ENCODE measurements at regions not wholly inside any gene's neighbourhood (a gene's known extent, or its start where the extent isn't known, plus 50 kb on each side); places are given as distances from the start of the nearest gene placed in this dataset.
A peak's percentile ranks its signal among the peaks of the same experiment; 100 is the strongest.

GRCh38 chr5:7010591-7010990 lies 297.4 kb downstream of the TENT4A start:
- TF ChIP-seq REST (IDR thresholded peaks at IDR 0.05; ENCODE audit: insufficient read depth in 1 of 2, low read depth in 2 of 2, low read length in 2 of 2): peak in 1 of 2 experiments; percentile 84; a peak in 1 of 4 replicates
- no peak for TF ChIP-seq FOXP2 (optimal IDR thresholded peaks at IDR 0.05; ENCODE audit: borderline replicate concordance, extremely low read depth, extremely low read length, insufficient read depth)

- TF ChIP-seq POLR2AphosphoS5 (IDR thresholded peaks at IDR 0.05; ENCODE audit: low read depth, low read length) (no peak), REST (IDR thresholded peaks at IDR 0.05; ENCODE audit: insufficient read depth in 1 of 2, low read depth in 2 of 2, low read length in 2 of 2) (no peak), SIN3A (IDR thresholded peaks at IDR 0.05; ENCODE audit: borderline replicate concordance, insufficient read depth, low read length) (no peak), TAF1 (IDR thresholded peaks at IDR 0.05; ENCODE audit: borderline replicate concordance, insufficient read depth, low read length) (no peak), FOXP2 (optimal IDR thresholded peaks at IDR 0.05; ENCODE audit: borderline replicate concordance, extremely low read depth, extremely low read length, insufficient read depth) (no peak)
These were observed 298.8 kb downstream of the TENT4A start for GRCh38 chr5:7012057-7012456.

- no peak for TF ChIP-seq TAF1 (IDR thresholded peaks at IDR 0.05; ENCODE audit: borderline replicate concordance, insufficient read depth, low read length)
- TF ChIP-seq SIN3A (IDR thresholded peaks at IDR 0.05; ENCODE audit: borderline replicate concordance, insufficient read depth, low read length): no peak
- TF ChIP-seq FOXP2 (optimal IDR thresholded peaks at IDR 0.05; ENCODE audit: borderline replicate concordance, extremely low read depth, extremely low read length, insufficient read depth): no peak
- TF ChIP-seq POLR2AphosphoS5 (IDR thresholded peaks at IDR 0.05; ENCODE audit: low read depth, low read length): no peak
- TF ChIP-seq REST (IDR thresholded peaks at IDR 0.05; ENCODE audit: insufficient read depth in 1 of 2, low read depth in 2 of 2, low read length in 2 of 2): no peak
These were observed 301.4 kb downstream of the TENT4A start for GRCh38 chr5:7014611-7015010.

GRCh38 chr5:7015586-7016256 lies 302.5 kb downstream of the TENT4A start:
- TF ChIP-seq TAF1 (IDR thresholded peaks at IDR 0.05; ENCODE audit: borderline replicate concordance, insufficient read depth, low read length) (no peak), SIN3A (IDR thresholded peaks at IDR 0.05; ENCODE audit: borderline replicate concordance, insufficient read depth, low read length) (no peak), FOXP2 (optimal IDR thresholded peaks at IDR 0.05; ENCODE audit: borderline replicate concordance, extremely low read depth, extremely low read length, insufficient read depth) (no peak), POLR2AphosphoS5 (IDR thresholded peaks at IDR 0.05; ENCODE audit: low read depth, low read length) (no peak), REST (IDR thresholded peaks at IDR 0.05; ENCODE audit: insufficient read depth in 1 of 2, low read depth in 2 of 2, low read length in 2 of 2) (no peak)
